CD14-positive monocyte (primary cell): ENCODE measurements at regions not wholly inside any gene's neighbourhood (a gene's known extent, or its start where the extent isn't known, plus 50 kb on each side); places are given as distances from the start of the nearest gene placed in this dataset.

ENCODE experiments used
- DNase-seq, 3 donors: peaks; one replicate each; pipeline ENCODE4 v3.0.0-alpha.2; 2011 to 2022
- H2AFZ ChIP-seq: 2 replicates; pipeline ENCODE4 v1.6.0; 2012; ENCODE audit warnings: mild to moderate bottlenecking, low read depth, low read length, inconsistent platforms; ENCODE audit not compliant: insufficient read depth, poor library complexity, severe bottlenecking
- H3K27ac ChIP-seq, 2 donors: 1 replicate in 1 of 2; 2 replicates in 1 of 2; pipeline ENCODE4 v1.5.1; 2012 to 2013; ENCODE audit warnings: low read length in 2 of 2, control low read depth in 1 of 2, inconsistent platforms in 1 of 2, low read depth in 1 of 2, mild to moderate bottlenecking in 1 of 2
- H3K27me3 ChIP-seq, 2 donors: one replicate each; pipeline versions ENCODE4 v1.6.0 to v1.6.1; 2011 to 2013; ENCODE audit warnings: low read length in 2 of 2; ENCODE audit not compliant: control insufficient read depth in 2 of 2, insufficient read depth in 2 of 2
- H3K36me3 ChIP-seq, 2 donors: replicated peaks in 1 of 2; 1 replicate in 1 of 2; 2 replicates in 1 of 2; pipeline versions ENCODE4 v1.5.1 to v1.6.1; 2012 to 2013; ENCODE audit warnings: low read length in 2 of 2, control low read depth in 1 of 2, inconsistent platforms in 1 of 2, mild to moderate bottlenecking in 1 of 2; ENCODE audit not compliant: insufficient read depth in 2 of 2, control insufficient read depth in 1 of 2
- H3K4me1 ChIP-seq, 2 donors: 1 replicate in 1 of 2; 2 replicates in 1 of 2; pipeline versions ENCODE4 v1.5.1 to v1.6.1; 2012 to 2013; ENCODE audit warnings: low read length in 2 of 2, control low read depth in 1 of 2, inconsistent platforms in 1 of 2, mild to moderate bottlenecking in 1 of 2, moderate library complexity in 1 of 2; ENCODE audit not compliant: insufficient read depth in 2 of 2, control insufficient read depth in 1 of 2
- H3K4me2 ChIP-seq: replicated peaks from 2 replicates; pipeline ENCODE3; 2012; ENCODE audit warnings: low read length, moderate library complexity, mild to moderate bottlenecking; ENCODE audit not compliant: poor library complexity, severe bottlenecking; ENCODE audit errors: extremely low read depth
- H3K4me3 ChIP-seq, 3 experiments: fragments of 200-600 bp in 1 of 3; sonication (generic) in 1 of 3; replicated peaks in 1 of 3; 1 replicate in 2 of 3; 2 replicates in 1 of 3; pipeline ENCODE4 v1.5.1; 2011 to 2013; ENCODE audit warnings: low read length in 3 of 3, mild to moderate bottlenecking in 3 of 3, control low read depth in 2 of 3, low read depth in 2 of 3, inconsistent platforms in 1 of 3, moderate library complexity in 1 of 3
- H3K79me2 ChIP-seq: 2 replicates; pipeline ENCODE4 v1.6.0; 2012; ENCODE audit warnings: mild to moderate bottlenecking, control low read depth, inconsistent platforms, low read length, moderate library complexity; ENCODE audit not compliant: insufficient read depth
- H3K9ac ChIP-seq: 2 replicates; pipeline ENCODE4 v1.6.0; 2017; ENCODE audit warnings: low read length, mild to moderate bottlenecking; ENCODE audit not compliant: insufficient read depth, poor library complexity, severe bottlenecking
- H3K9me3 ChIP-seq, 2 donors: replicated peaks in 1 of 2; 1 replicate in 1 of 2; 2 replicates in 1 of 2; pipeline versions ENCODE4 v1.5.1 to v1.6.1; 2012 to 2013; ENCODE audit warnings: low read length in 2 of 2, control low read depth in 1 of 2; ENCODE audit not compliant: control insufficient read depth in 1 of 2, insufficient read depth in 1 of 2
- H4K20me1 ChIP-seq: 2 replicates; pipeline ENCODE4 v1.6.0; 2012; ENCODE audit warnings: mild to moderate bottlenecking, low read length, control low read depth, moderate library complexity; ENCODE audit not compliant: insufficient read depth
- H3K27ac Mint-ChIP-seq, 7 donors: one replicate each; pipeline ENCODE4 v1.8.0; 2020; ENCODE audit warnings: mild to moderate bottlenecking in 7 of 7, mixed read lengths in 7 of 7, moderate library complexity in 6 of 7, inconsistent platforms in 2 of 7
- H3K27me3 Mint-ChIP-seq, 3 donors: one replicate each; pipeline ENCODE4 v1.8.0; 2021 to 2022; ENCODE audit warnings: low read depth in 3 of 3, mild to moderate bottlenecking in 3 of 3, mixed read lengths in 3 of 3, moderate library complexity in 3 of 3, inconsistent platforms in 1 of 3
- H3K36me3 Mint-ChIP-seq, 2 donors: one replicate each; pipeline ENCODE4 v1.8.0; 2020; ENCODE audit warnings: mixed read lengths in 2 of 2, inconsistent platforms in 1 of 2, mild to moderate bottlenecking in 1 of 2
- H3K4me1 Mint-ChIP-seq: one replicate; pipeline ENCODE4 v1.8.0; 2020; ENCODE audit warnings: mild to moderate bottlenecking, mixed read lengths
- H3K4me3 Mint-ChIP-seq, 2 donors: one replicate each; pipeline ENCODE4 v1.8.0; 2020; ENCODE audit warnings: mild to moderate bottlenecking in 2 of 2, mixed read lengths in 2 of 2, moderate library complexity in 1 of 2
- H3K9me3 Mint-ChIP-seq, 7 donors: one replicate each; pipeline ENCODE4 v1.8.0; 2020 to 2022; ENCODE audit warnings: mixed read lengths in 7 of 7, mild to moderate bottlenecking in 6 of 7, moderate library complexity in 6 of 7, inconsistent platforms in 2 of 7
- CTCF ChIP-seq: fragments of 200-600 bp; IDR thresholded peaks from one replicate; pipeline ENCODE4 v1.8.0; 2022; ENCODE audit warnings: antibody characterized with exemption, mild to moderate bottlenecking
- WGBS: methylation state at CpG from one replicate; pipeline ENCODE4 v1.1.5; 2013; ENCODE audit warnings: missing lambda C conversion rate; ENCODE audit not compliant: insufficient coverage; 5-methylcytosine and 5-hydroxymethylcytosine counted together
- intact Hi-C, 2 donors: fragments of 100-400 bp; cut with micrococcal nuclease; formaldehyde crosslinking; loops; one replicate each; pipeline versions ENCODE4 v1.15.0 to v1.15.1; 2023

- H3K27ac Mint-ChIP-seq: no peak overlapping the region
Measured at GRCh38 chr14:26289891-26290486, 307.8 kb downstream of the NOVA1 start.

GRCh38 chr14:26286913-26287205 lies 311.0 kb downstream of the NOVA1 start:
- H3K9me3 Mint-ChIP-seq: peaks cover 0 to 5% (median 2%) of the 10 kb centered on the region in 7 donors
- no CpG with 5 or more reads among the region's 1 CpG for WGBS
- no peaks in the 10 kb centered on the region for H3K27me3 ChIP-seq
- H3K9ac ChIP-seq: no peak overlapping the region
- H3K27me3 Mint-ChIP-seq: peaks cover 2 to 9% (median 2%) of the 10 kb centered on the region in 3 donors
- no peaks in the 10 kb centered on the region for H3K4me1 Mint-ChIP-seq
- H3K36me3 Mint-ChIP-seq: no peaks in the 10 kb centered on the region
- no peak overlapping the region for H3K27ac ChIP-seq
- no peaks in the 10 kb centered on the region for H4K20me1 ChIP-seq
- no peaks in the 10 kb centered on the region for H3K36me3 ChIP-seq
- H3K4me3 Mint-ChIP-seq: no peak overlapping the region
- no peak for DNase-seq
- no peak for TF ChIP-seq CTCF
- H3K4me1 ChIP-seq: no peaks in the 10 kb centered on the region
- H3K27ac Mint-ChIP-seq: no peak overlapping the region
- H3K4me3 ChIP-seq: no peak overlapping the region
- no peak overlapping the region for H2AFZ ChIP-seq
- H3K4me2 ChIP-seq: no peak overlapping the region
- intact Hi-C loops: no loop called here
- H3K9me3 ChIP-seq: no peaks in the 10 kb centered on the region
- no peaks in the 10 kb centered on the region for H3K79me2 ChIP-seq

More at GRCh38 chr14:26289891-26290486, 307.8 kb downstream of the NOVA1 start:
- TF ChIP-seq CTCF: no peak
- no peaks in the 10 kb centered on the region for H3K4me1 ChIP-seq
- Mint-ChIP-seq H3K27me3 (peaks cover 0 to 8% (median 2%) of the 10 kb centered on the region in 3 donors), H3K9me3 (peaks cover 0 to 5% (median 3%) of the 10 kb centered on the region in 7 donors), H3K36me3 (no peaks in the 10 kb centered on the region), H3K4me3 (no peak overlapping the region), H3K4me1 (no peaks in the 10 kb centered on the region)
- WGBS: no CpG with 5 or more reads among the region's 4 CpGs
- no peaks in the 10 kb centered on the region for H3K79me2 ChIP-seq
- intact Hi-C loops: no loop called here
- no peak for DNase-seq
- H4K20me1 ChIP-seq: no peaks in the 10 kb centered on the region
- H3K4me2 ChIP-seq: no peak overlapping the region
- H3K27me3 ChIP-seq: no peaks in the 10 kb centered on the region
- no peaks in the 10 kb centered on the region for H3K36me3 ChIP-seq
- no peak overlapping the region for H2AFZ ChIP-seq
- no peaks in the 10 kb centered on the region for H3K9me3 ChIP-seq
- no peak overlapping the region for H3K27ac ChIP-seq
- H3K4me3 ChIP-seq: no peak overlapping the region
- H3K9ac ChIP-seq: no peak overlapping the region
